ENCODE measurements at regions not wholly inside any gene's neighbourhood (a gene's known extent, or its start where the extent isn't known, plus 50 kb on each side); places are given as distances from the start of the nearest gene placed in this dataset.

DNA sequence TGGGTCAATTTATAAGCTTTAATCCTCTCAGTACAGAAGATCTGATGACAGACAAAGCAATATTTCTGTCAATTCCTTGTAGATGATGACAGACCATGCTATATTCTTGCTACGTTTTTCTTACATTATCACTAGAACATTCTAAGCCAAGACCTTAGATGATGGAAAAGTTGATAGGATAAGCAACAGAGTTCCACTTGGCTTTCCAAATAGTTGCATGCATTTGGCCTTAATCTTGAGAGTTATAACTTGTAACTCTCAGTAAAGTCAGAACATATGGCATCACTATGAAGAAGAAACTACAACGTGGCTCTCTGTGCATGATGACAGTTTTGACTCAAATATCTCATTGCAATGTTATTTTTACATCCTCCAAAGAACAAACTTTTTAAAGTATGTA lies 544.3 kb upstream of the LRRC4C start:
- in situ Hi-C loops (cut with MboI; ENCODE audit: low pct_unique_long_range_greater_than_20kb in 2 of 9, low sequenced_read_pairs in 9 of 9, unreplicated experiment in 9 of 9) = no loop called here
- Histone ChIP-seq H3K4me3 (no peak overlapping the region), H3K4me1 (replicated peaks in 1 of 2) (peaks cover 0 to 3% of the 10 kb centered on the region in 2 donors), H3K27ac (no peak overlapping the region)
- no peak for ATAC-seq (replicated peaks in 6 of 8)
- whole genome bisulfite sequencing, 10 experiments = 0 to 88% (median 55%) methylated on average over 1 to 2 of the region's 2 CpGs; no CpG with 5 or more reads in 1 of the 10 experiments

- no peak for ATAC-seq (replicated peaks in 6 of 8)
- in situ Hi-C loops (cut with MboI; ENCODE audit: low pct_unique_long_range_greater_than_20kb in 2 of 9, low sequenced_read_pairs in 9 of 9, unreplicated experiment in 9 of 9) = no loop called here
- Histone ChIP-seq H3K27ac (no peak overlapping the region), H3K4me3 (no peak overlapping the region), H3K4me1 (replicated peaks in 1 of 2) (no peaks in the 10 kb centered on the region)
- 0 to 100% (median 48%) methylated on average over 1 of the region's 1 CpG; no CpG with 5 or more reads in 2 of the 10 experiments for WGBS, 10 experiments
These were observed 547.3 kb upstream of the LRRC4C start for GRCh38 chr11:42006766-42007165.

DNA sequence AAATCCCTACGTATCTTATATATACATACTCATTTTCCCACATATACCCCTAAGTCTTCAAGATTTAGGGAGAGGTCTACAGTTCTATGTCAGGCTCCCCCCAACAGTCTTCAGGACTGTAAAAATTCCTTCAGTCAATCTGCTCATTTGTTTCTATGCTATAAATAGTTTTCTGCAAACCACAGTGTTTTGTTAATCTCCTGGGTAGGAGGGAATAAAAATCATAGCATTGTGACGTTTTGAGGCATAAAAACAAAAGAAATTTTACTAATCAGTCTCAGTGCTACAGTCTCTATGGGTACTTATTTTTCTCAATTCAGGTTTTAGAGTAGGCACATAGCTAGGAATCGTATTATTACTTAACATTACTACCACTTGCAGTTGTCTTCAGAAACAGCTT lies 552.8 kb upstream of the LRRC4C start:
- no peak for ATAC-seq (replicated peaks in 6 of 8)
- Histone ChIP-seq H3K4me3 (no peak overlapping the region), H3K27ac (no peak overlapping the region), H3K4me1 (replicated peaks in 1 of 2) (no peaks in the 10 kb centered on the region)
- in situ Hi-C loops (cut with MboI; ENCODE audit: low pct_unique_long_range_greater_than_20kb in 2 of 9, low sequenced_read_pairs in 9 of 9, unreplicated experiment in 9 of 9) = no loop called here
- 0 to 100% (median 43%) methylated on average over 1 to 3 of the region's 3 CpGs for WGBS, 10 experiments

DNA sequence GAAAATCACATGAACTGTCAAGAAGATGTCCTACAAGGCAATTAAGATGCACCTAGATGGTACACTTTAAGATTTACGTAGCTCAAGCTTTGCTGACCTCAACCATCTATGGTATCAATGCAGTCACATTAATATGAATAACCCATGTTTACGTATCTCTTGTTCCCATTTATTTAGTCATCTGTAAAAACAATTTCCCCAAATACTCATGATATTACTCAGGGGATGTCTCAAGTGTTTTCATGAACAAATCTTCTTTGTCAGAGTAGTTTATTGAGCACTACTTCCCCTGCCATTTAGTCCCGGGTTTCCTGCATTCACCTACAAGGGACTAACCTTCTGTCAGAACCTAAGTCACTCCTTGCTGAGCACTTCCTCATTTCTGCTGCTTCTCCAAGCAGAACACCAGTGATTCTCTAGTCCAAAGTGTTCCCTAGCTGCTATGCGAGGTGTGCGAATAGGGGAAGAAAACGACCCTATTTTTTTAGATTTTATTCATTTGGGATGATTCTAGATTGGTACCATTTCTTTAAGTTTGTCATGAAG lies 554.3 kb upstream of the LRRC4C start:
- 33 to 100% (median 91%) methylated on average over 1 to 6 of the region's 6 CpGs; no CpG with 5 or more reads in 1 of the 10 experiments for WGBS, 10 experiments
- Histone ChIP-seq H3K4me3 (no peak overlapping the region), H3K27ac (no peak overlapping the region), H3K4me1 (replicated peaks in 1 of 2) (no peaks in the 10 kb centered on the region)
- in situ Hi-C loops (cut with MboI; ENCODE audit: low pct_unique_long_range_greater_than_20kb in 2 of 9, low sequenced_read_pairs in 9 of 9, unreplicated experiment in 9 of 9) = no loop called here
- ATAC-seq (replicated peaks in 6 of 8) = no peak

GRCh38 chr11:42021911-42022310 lies 562.5 kb upstream of the LRRC4C start:
- WGBS, 10 experiments = 33 to 100% (median 88%) methylated on average over 1 to 2 of the region's 2 CpGs; no CpG with 5 or more reads in 2 of the 10 experiments
- Histone ChIP-seq H3K4me3 (no peak overlapping the region), H3K27ac (no peak overlapping the region), H3K4me1 (replicated peaks in 1 of 2) (peaks cover 0 to 6% of the 10 kb centered on the region in 2 donors)
- in situ Hi-C loops (cut with MboI; ENCODE audit: low pct_unique_long_range_greater_than_20kb in 2 of 9, low sequenced_read_pairs in 9 of 9, unreplicated experiment in 9 of 9) = no loop called here
- ATAC-seq (replicated peaks in 6 of 8) = peak in 2 of 8 experiments; percentile 41 to 48

DNA sequence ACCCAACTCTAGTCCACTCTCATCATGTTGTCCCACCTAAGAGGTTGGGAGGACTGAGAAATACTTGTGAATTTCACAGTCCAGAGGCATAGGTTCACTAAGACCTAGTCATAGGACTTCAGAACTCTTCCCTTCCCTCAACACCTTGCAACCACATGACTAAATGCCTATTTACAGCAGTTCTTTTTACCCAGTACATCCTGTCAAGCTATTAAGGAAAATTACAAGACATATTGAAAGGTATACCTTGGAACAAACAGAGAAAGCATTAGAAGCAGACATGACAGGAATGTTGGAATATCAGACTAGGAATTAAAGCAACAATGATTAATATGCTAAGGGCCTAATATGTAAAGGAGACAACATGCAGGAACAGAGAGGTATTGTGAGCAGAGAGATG lies 563.8 kb upstream of the LRRC4C start:
- in situ Hi-C loops (cut with MboI; ENCODE audit: low pct_unique_long_range_greater_than_20kb in 2 of 9, low sequenced_read_pairs in 9 of 9, unreplicated experiment in 9 of 9) = no loop called here
- Histone ChIP-seq H3K27ac (no peak overlapping the region), H3K4me1 (replicated peaks in 1 of 2) (peaks cover 0 to 6% of the 10 kb centered on the region in 2 donors), H3K4me3 (no peak overlapping the region)
- ATAC-seq (replicated peaks in 6 of 8) = no peak

- ATAC-seq (replicated peaks in 6 of 8) = no peak
- Histone ChIP-seq H3K27ac (no peak overlapping the region), H3K4me1 (replicated peaks in 1 of 2) (peaks cover 0 to 6% of the 10 kb centered on the region in 2 donors), H3K4me3 (no peak overlapping the region)
- whole genome bisulfite sequencing, 10 experiments = 0 to 100% (median 77%) methylated on average over 1 to 4 of the region's 4 CpGs
- in situ Hi-C loops (cut with MboI; ENCODE audit: low pct_unique_long_range_greater_than_20kb in 2 of 9, low sequenced_read_pairs in 9 of 9, unreplicated experiment in 9 of 9) = no loop called here
These were observed 565.8 kb upstream of the LRRC4C start for GRCh38 chr11:42025121-42025803.

DNA sequence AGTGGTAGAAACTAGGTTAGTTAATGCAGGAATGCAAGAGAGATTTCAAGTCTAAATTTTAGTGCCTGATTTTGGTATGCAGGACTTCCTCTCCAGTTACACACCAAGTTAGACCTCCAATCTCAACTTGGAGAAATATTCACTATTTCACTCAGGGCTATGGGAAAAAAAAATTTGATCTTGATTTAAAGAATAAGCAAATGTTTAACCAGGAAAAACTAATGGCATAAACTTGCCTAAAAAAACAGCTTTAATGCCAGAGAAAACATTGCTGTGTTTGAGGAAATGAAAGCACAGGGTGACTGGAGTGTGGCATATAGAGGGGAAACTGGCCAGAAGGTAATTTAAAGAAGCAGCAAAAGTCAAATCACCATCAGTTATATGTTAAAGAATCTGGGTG lies 575.4 kb upstream of the LRRC4C start:
- no peak for ATAC-seq (replicated peaks in 6 of 8)
- Histone ChIP-seq H3K27ac (no peak overlapping the region), H3K4me1 (replicated peaks in 1 of 2) (no peaks in the 10 kb centered on the region), H3K4me3 (no peak overlapping the region)
- in situ Hi-C loops (cut with MboI; ENCODE audit: low pct_unique_long_range_greater_than_20kb in 2 of 9, low sequenced_read_pairs in 9 of 9, unreplicated experiment in 9 of 9) = no loop called here

GRCh38 chr11:42036201-42036600 lies 576.7 kb upstream of the LRRC4C start:
- H3K4me3 ChIP-seq = no peak overlapping the region
- in situ Hi-C loops (cut with MboI; ENCODE audit: low pct_unique_long_range_greater_than_20kb in 2 of 9, low sequenced_read_pairs in 9 of 9, unreplicated experiment in 9 of 9) = no loop called here
- WGBS, 10 experiments = 0 to 100% (median 69%) methylated on average over 1 to 2 of the region's 2 CpGs; no CpG with 5 or more reads in 1 of the 10 experiments
- H3K27ac ChIP-seq = no peak overlapping the region
- no peaks in the 10 kb centered on the region for H3K4me1 ChIP-seq (replicated peaks in 1 of 2)
- no peak for ATAC-seq (replicated peaks in 6 of 8)

- peak in 4 of 8 experiments; percentile 38 to 99 (median 53) for ATAC-seq (replicated peaks in 6 of 8)
- H3K27ac ChIP-seq = no peak overlapping the region
- in situ Hi-C loops (cut with MboI; ENCODE audit: low pct_unique_long_range_greater_than_20kb in 2 of 9, low sequenced_read_pairs in 9 of 9, unreplicated experiment in 9 of 9) = no loop called here
- peaks cover 3 to 18% of the 10 kb centered on the region in 2 donors for H3K4me1 ChIP-seq (replicated peaks in 1 of 2)
- H3K4me3 ChIP-seq = no peak overlapping the region
These were observed 583.9 kb upstream of the LRRC4C start for GRCh38 chr11:42043312-42043711.

DNA sequence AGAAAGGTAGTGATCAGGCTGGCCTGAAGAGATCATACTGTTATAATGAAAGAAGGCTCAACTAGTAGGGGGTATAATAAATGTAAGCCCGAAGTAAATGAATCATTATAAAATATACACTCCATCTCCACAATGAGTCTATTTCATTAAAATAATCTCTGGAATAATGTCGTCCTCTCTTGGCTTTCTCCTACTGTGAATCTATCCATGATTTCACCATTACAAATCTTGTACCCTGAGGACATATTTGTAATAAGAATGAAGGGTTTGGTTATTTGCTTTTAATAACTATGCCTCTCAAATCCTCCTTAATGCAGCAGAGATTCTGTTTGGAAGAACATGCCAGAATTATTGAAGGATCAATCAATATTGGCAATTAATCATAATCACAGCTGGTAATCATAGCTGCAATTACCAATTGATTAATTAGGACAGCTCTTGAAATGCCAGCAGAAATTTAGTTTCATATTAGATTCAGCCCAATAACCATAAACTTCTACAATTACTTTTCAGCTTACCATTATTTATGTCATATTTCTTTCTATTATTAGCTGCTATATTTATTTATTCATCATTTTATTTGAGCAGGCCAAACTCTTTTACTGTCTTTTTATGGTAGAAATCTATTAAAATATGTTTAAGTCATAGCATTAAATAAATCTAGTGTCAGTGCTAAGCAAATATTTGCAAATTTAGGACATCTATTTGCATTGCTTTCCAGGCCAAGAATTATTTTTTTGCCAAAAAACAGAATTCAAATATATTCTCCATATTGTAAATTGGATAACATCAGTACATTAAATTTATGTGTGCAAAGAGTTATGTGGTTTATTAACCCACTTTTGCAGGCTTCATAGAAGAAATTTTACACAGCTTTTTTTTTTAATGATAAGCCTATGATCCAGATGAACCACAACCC lies 588.4 kb upstream of the LRRC4C start:
- WGBS, 10 experiments = 0 to 100% (median 75%) methylated on average over 1 to 2 of the region's 2 CpGs
- ATAC-seq (replicated peaks in 6 of 8) = peak in 4 of 8 experiments; percentile 16 to 77 (median 31)
- H3K4me1 ChIP-seq (replicated peaks in 1 of 2) = peaks cover 3 to 36% of the 10 kb centered on the region in 2 donors
- no peak overlapping the region for H3K27ac ChIP-seq
- in situ Hi-C loops (cut with MboI; ENCODE audit: low pct_unique_long_range_greater_than_20kb in 2 of 9, low sequenced_read_pairs in 9 of 9, unreplicated experiment in 9 of 9) = no loop called here
- H3K4me3 ChIP-seq = no peak overlapping the region

DNA sequence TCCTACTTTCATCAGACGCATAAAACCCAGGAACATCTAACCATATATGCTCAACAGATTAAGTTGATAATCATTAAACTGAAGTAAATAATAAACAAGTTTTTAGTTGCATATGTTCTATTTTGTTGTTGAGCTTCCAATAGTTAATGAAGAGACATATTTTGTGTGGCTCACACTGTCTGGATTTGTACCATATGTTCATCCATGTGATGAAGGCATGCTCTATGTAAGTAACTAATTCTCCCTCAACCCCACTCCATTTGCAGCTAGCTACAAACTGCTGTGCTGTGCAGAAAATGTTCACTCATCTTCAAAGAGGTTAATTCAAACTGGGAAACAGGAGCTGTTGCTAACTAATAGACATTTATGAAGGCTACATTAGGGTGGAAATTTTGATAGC lies 589.7 kb upstream of the LRRC4C start:
- Histone ChIP-seq H3K4me1 (replicated peaks in 1 of 2) (peaks cover 3 to 36% of the 10 kb centered on the region in 2 donors), H3K27ac (no peak overlapping the region), H3K4me3 (no peak overlapping the region)
- in situ Hi-C loops (cut with MboI; ENCODE audit: low pct_unique_long_range_greater_than_20kb in 2 of 9, low sequenced_read_pairs in 9 of 9, unreplicated experiment in 9 of 9) = no loop called here
- 0 to 100% (median 67%) methylated on average over 1 of the region's 1 CpG; no CpG with 5 or more reads in 1 of the 10 experiments for WGBS, 10 experiments
- no peak for ATAC-seq (replicated peaks in 6 of 8)

DNA sequence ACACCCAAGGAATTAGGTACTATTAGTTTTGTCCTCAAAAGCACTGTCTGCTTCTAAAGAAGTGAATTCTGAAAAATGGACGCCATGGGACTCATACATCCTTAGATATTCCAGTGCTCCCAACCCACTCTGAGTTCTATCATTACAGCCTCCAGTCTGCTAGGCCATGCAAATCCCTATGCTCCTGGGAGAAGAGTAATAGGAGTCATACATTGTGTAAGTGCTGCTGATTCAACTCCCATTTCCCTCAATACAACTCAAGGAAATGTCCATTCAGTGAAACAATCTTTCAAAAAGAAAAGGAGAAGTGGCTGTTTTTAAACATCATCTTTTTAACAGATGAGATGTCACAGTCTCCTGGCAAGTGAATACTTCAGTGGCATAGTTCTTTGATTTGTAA lies 590.2 kb upstream of the LRRC4C start:
- Histone ChIP-seq H3K4me1 (replicated peaks in 1 of 2) (peaks cover 3 to 36% of the 10 kb centered on the region in 2 donors), H3K27ac (no peak overlapping the region), H3K4me3 (no peak overlapping the region)
- peak in 3 of 8 experiments; percentile 39 to 71 (median 42) for ATAC-seq (replicated peaks in 6 of 8)
- in situ Hi-C loops (cut with MboI; ENCODE audit: low pct_unique_long_range_greater_than_20kb in 2 of 9, low sequenced_read_pairs in 9 of 9, unreplicated experiment in 9 of 9) = no loop called here
- 75 to 100% (median 87%) methylated on average over 1 of the region's 1 CpG; no CpG with 5 or more reads in 6 of the 10 experiments for WGBS, 10 experiments
